ENCODE measurements at regions not wholly inside any gene's neighbourhood (a gene's known extent, or its start where the extent isn't known, plus 50 kb on each side); places are given as distances from the start of the nearest gene placed in this dataset.
"Not testable (repeated sequence)": the region's sequence is repeated elsewhere in the genome, so short reads cannot be mapped to it uniquely, and the experiment has no call there.

GRCh38 chr9:32010322-32010721, 374.1 kb upstream of the ACO1 start:
- no peaks in the 10 kb centered on the region for H3K27me3 Mint-ChIP-seq (ENCODE audit: low read depth in 3 of 3)

GRCh38 chr9:32011049-32011448, 373.4 kb upstream of the ACO1 start:
- Mint-ChIP-seq H3K4me1 (no peaks in the 10 kb centered on the region), H3K27me3 (ENCODE audit: low read depth in 3 of 3) (peaks cover 0 to 2% (median 0%) of the 10 kb centered on the region in 3 donors), H3K36me3 (no peaks in the 10 kb centered on the region), H3K27ac (no peak overlapping the region), H3K4me3 (no peak overlapping the region), H3K9me3 (peaks cover under 1 to 15% (median 12%) of the 10 kb centered on the region in 6 donors)
- no peak for DNase-seq

More at GRCh38 chr9:32010322-32010721, 374.1 kb upstream of the ACO1 start:
- Mint-ChIP-seq H3K9me3 (peaks cover 1 to 15% (median 8%) of the 10 kb centered on the region in 6 donors), H3K27ac (no peak overlapping the region), H3K4me1 (no peaks in the 10 kb centered on the region), H3K4me3 (no peak overlapping the region), H3K36me3 (no peaks in the 10 kb centered on the region)
- DNase-seq: no peak

GRCh38 chr9:32015795-32016194, 368.6 kb upstream of the ACO1 start:
- Mint-ChIP-seq H3K27ac (no peak overlapping the region), H3K36me3 (no peaks in the 10 kb centered on the region), H3K4me1 (no peaks in the 10 kb centered on the region), H3K4me3 (no peak overlapping the region), H3K9me3 (peaks cover 1 to 28% (median 12%) of the 10 kb centered on the region in 6 donors), H3K27me3 (ENCODE audit: low read depth in 3 of 3) (peaks cover 0 to 2% (median 0%) of the 10 kb centered on the region in 3 donors)
- no peak for DNase-seq

GRCh38 chr9:32045513-32045912, 338.9 kb upstream of the ACO1 start:
- DNase-seq: no peak
- Mint-ChIP-seq H3K27ac (no peak overlapping the region), H3K9me3 (peaks cover 3 to 17% (median 11%) of the 10 kb centered on the region in 6 donors), H3K36me3 (no peaks in the 10 kb centered on the region), H3K4me1 (no peaks in the 10 kb centered on the region), H3K4me3 (no peak overlapping the region), H3K27me3 (ENCODE audit: low read depth in 3 of 3) (peaks cover 0 to 1% (median 0%) of the 10 kb centered on the region in 3 donors)

- H3K4me1 Mint-ChIP-seq: no peaks in the 10 kb centered on the region
- no peaks in the 10 kb centered on the region for H3K36me3 Mint-ChIP-seq
- peaks cover 3 to 34% (median 15%) of the 10 kb centered on the region in 6 donors for H3K9me3 Mint-ChIP-seq
- no peak overlapping the region for H3K27ac Mint-ChIP-seq
- no peak overlapping the region for H3K4me3 Mint-ChIP-seq
- H3K27me3 Mint-ChIP-seq (ENCODE audit: low read depth in 3 of 3): no peaks in the 10 kb centered on the region
- DNase-seq: no peak
Observed at GRCh38 chr9:32067261-32067660, 317.2 kb upstream of the ACO1 start.

GRCh38 chr9:32069169-32069813, 315.2 kb upstream of the ACO1 start:
- H3K4me3 Mint-ChIP-seq: no peak overlapping the region
- no peaks in the 10 kb centered on the region for H3K36me3 Mint-ChIP-seq
- no peak for DNase-seq
- H3K27ac Mint-ChIP-seq: no peak overlapping the region
- H3K9me3 Mint-ChIP-seq: peaks cover 2 to 24% (median 7%) of the 10 kb centered on the region in 6 donors
- no peaks in the 10 kb centered on the region for H3K27me3 Mint-ChIP-seq (ENCODE audit: low read depth in 3 of 3)
- no peaks in the 10 kb centered on the region for H3K4me1 Mint-ChIP-seq

- Mint-ChIP-seq H3K36me3 (no peaks in the 10 kb centered on the region), H3K4me3 (no peak overlapping the region), H3K4me1 (no peaks in the 10 kb centered on the region), H3K27ac (no peak overlapping the region), H3K27me3 (ENCODE audit: low read depth in 3 of 3) (no peaks in the 10 kb centered on the region), H3K9me3 (peaks cover 2 to 29% (median 9%) of the 10 kb centered on the region in 6 donors)
- DNase-seq: no peak
Observed at GRCh38 chr9:32069969-32070368, 314.5 kb upstream of the ACO1 start.

GRCh38 chr9:32072570-32072969, 311.9 kb upstream of the ACO1 start:
- Mint-ChIP-seq H3K4me3 (no peak overlapping the region), H3K36me3 (no peaks in the 10 kb centered on the region), H3K9me3 (peaks cover 0 to 23% (median 9%) of the 10 kb centered on the region in 6 donors), H3K27ac (no peak overlapping the region), H3K27me3 (ENCODE audit: low read depth in 3 of 3) (no peaks in the 10 kb centered on the region), H3K4me1 (no peaks in the 10 kb centered on the region)
- DNase-seq: no peak

- DNase-seq: no peak
- Mint-ChIP-seq H3K27ac (no peak overlapping the region), H3K27me3 (ENCODE audit: low read depth in 3 of 3) (no peaks in the 10 kb centered on the region), H3K9me3 (peaks cover 7 to 42% (median 12%) of the 10 kb centered on the region in 6 donors), H3K4me3 (no peak overlapping the region), H3K36me3 (no peaks in the 10 kb centered on the region), H3K4me1 (no peaks in the 10 kb centered on the region)
Observed at GRCh38 chr9:32092031-32092430, 292.4 kb upstream of the ACO1 start.

- Mint-ChIP-seq H3K4me3 (no peak overlapping the region), H3K36me3 (no peaks in the 10 kb centered on the region), H3K9me3 (peaks cover 1 to 21% (median 4%) of the 10 kb centered on the region in 6 donors), H3K27me3 (ENCODE audit: low read depth in 3 of 3) (no peaks in the 10 kb centered on the region), H3K4me1 (no peaks in the 10 kb centered on the region), H3K27ac (no peak overlapping the region)
- no peak for DNase-seq
Observed at GRCh38 chr9:32117291-32117690, 267.2 kb upstream of the ACO1 start.

GRCh38 chr9:32128546-32128945, 255.9 kb upstream of the ACO1 start:
- peaks cover 2 to 4% (median 2%) of the 10 kb centered on the region in 3 donors for H3K27me3 Mint-ChIP-seq (ENCODE audit: low read depth in 3 of 3)
- H3K4me1 Mint-ChIP-seq: no peaks in the 10 kb centered on the region
- H3K9me3 Mint-ChIP-seq: peaks cover 8 to 29% (median 17%) of the 10 kb centered on the region in 6 donors
- no peak for DNase-seq
- H3K27ac Mint-ChIP-seq: no peak overlapping the region
- no peak overlapping the region for H3K4me3 Mint-ChIP-seq
- no peaks in the 10 kb centered on the region for H3K36me3 Mint-ChIP-seq

GRCh38 chr9:32130709-32131108, 253.7 kb upstream of the ACO1 start:
- not testable (repeated sequence) for H3K27me3 Mint-ChIP-seq (ENCODE audit: low read depth in 3 of 3); H3K36me3 Mint-ChIP-seq; DNase-seq; H3K4me1 Mint-ChIP-seq; H3K4me3 Mint-ChIP-seq; H3K27ac Mint-ChIP-seq
- H3K9me3 Mint-ChIP-seq: peaks cover 7 to 39% (median 15%) of the 10 kb centered on the region in 6 donors

GRCh38 chr9:32136700-32137339, 247.6 kb upstream of the ACO1 start:
- Mint-ChIP-seq H3K4me3 (no peak overlapping the region), H3K9me3 (peaks cover 0 to 41% (median 13%) of the 10 kb centered on the region in 6 donors), H3K27me3 (ENCODE audit: low read depth in 3 of 3) (no peaks in the 10 kb centered on the region), H3K36me3 (no peaks in the 10 kb centered on the region), H3K27ac (no peak overlapping the region), H3K4me1 (no peaks in the 10 kb centered on the region)
- DNase-seq: no peak

GRCh38 chr9:32142074-32142473, 242.4 kb upstream of the ACO1 start:
- Mint-ChIP-seq H3K4me3 (no peak overlapping the region), H3K4me1 (no peaks in the 10 kb centered on the region), H3K9me3 (peaks cover 2 to 19% (median 6%) of the 10 kb centered on the region in 6 donors), H3K27ac (no peak overlapping the region), H3K27me3 (ENCODE audit: low read depth in 3 of 3) (peaks cover 0 to 1% (median 0%) of the 10 kb centered on the region in 3 donors), H3K36me3 (no peaks in the 10 kb centered on the region)
- no peak for DNase-seq
